GM12873 (cell line): ENCODE measurements at regions not wholly inside any gene's neighbourhood (a gene's known extent, or its start where the extent isn't known, plus 50 kb on each side); places are given as distances from the start of the nearest gene placed in this dataset.

Experiments used
- TF ChIP-seq, protein P1 (sequence below): IDR thresholded peaks from 2 replicates; pipeline ENCODE4 v1.5.1; 2012; ENCODE audit warnings: low read depth, mild to moderate bottlenecking, moderate library complexity, low read length, control low read depth; ENCODE audit not compliant: insufficient read depth; ENCODE audit errors: missing control alignments

DNA sequence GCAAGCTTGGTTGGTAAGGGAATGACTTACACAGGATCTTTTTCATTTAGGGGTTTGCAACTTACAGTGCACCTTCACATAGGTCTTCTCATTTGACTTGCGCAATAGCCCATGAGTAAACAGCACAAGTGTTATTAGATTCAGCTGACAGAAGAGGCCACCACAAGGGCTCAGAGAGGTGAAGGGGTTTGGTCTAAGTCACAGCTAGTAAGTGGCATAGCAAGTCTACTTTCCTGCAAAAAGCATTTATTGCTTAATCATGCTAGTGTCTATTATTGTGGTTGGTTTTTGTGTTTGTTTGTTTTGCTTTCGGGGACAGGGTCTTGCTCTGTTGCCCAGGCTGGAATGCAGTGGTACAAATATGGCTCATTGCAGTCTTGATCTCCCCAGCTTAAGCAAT, 83.3 kb downstream of the SPRY1 start:
- TF ChIP-seq, protein P1, sequence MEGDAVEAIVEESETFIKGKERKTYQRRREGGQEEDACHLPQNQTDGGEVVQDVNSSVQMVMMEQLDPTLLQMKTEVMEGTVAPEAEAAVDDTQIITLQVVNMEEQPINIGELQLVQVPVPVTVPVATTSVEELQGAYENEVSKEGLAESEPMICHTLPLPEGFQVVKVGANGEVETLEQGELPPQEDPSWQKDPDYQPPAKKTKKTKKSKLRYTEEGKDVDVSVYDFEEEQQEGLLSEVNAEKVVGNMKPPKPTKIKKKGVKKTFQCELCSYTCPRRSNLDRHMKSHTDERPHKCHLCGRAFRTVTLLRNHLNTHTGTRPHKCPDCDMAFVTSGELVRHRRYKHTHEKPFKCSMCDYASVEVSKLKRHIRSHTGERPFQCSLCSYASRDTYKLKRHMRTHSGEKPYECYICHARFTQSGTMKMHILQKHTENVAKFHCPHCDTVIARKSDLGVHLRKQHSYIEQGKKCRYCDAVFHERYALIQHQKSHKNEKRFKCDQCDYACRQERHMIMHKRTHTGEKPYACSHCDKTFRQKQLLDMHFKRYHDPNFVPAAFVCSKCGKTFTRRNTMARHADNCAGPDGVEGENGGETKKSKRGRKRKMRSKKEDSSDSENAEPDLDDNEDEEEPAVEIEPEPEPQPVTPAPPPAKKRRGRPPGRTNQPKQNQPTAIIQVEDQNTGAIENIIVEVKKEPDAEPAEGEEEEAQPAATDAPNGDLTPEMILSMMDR: no peak

- TF ChIP-seq, protein P1: no peak
Measured at GRCh38 chr4:123480706-123481418, 84.3 kb downstream of the SPRY1 start.

DNA sequence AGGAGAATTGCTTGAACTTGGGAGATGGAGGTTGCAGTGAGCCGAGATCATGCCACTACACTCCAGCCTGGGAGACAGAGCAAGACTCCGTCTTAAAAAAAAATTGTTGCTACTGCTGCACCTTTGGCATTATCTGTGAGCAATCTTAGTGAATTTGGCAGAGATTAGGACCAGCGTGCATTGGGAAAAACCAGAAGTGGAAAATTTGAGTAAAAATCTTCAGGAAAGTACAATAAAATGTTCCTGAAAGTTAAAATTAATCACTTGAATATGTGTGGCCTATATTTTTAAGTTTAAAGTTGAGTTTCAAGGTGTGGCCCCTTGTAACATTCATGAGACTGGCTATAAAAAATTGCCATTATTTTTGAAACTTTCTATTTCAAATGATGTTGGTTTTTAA, 85.1 kb downstream of the SPRY1 start:
- TF ChIP-seq, protein P1: no peak

GRCh38 chr4:123484291-123484926, 87.8 kb downstream of the SPRY1 start:
- TF ChIP-seq, protein P1: no peak

- TF ChIP-seq, protein P1: no peak
Measured at GRCh38 chr4:123485601-123486000, 89.0 kb downstream of the SPRY1 start.

DNA sequence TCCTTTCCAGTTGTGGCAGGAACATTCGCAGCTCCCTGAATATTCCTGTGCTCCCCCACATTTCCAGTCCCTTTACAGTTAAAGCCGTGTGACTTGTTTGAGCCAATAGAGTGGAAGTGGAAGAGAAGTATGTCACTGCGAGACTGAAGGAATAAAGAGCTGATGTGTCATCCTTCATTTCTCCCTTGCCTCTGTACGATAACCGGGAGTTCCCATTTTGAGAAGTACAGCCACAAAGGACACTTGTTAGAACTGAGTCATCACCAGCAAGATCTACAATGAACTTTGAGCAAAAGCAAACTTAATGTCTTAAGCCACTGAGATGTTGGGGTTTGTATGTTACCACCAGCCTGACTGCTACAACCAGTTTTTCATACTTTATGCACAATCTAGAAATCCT, 92.3 kb downstream of the SPRY1 start:
- TF ChIP-seq, protein P1: no peak

- TF ChIP-seq, protein P1: no peak
Measured at GRCh38 chr4:123495530-123495929, 98.9 kb downstream of the SPRY1 start.
